ENCODE measurements at regions not wholly inside any gene's neighbourhood (a gene's known extent, or its start where the extent isn't known, plus 50 kb on each side); places are given as distances from the start of the nearest gene placed in this dataset.

DNA sequence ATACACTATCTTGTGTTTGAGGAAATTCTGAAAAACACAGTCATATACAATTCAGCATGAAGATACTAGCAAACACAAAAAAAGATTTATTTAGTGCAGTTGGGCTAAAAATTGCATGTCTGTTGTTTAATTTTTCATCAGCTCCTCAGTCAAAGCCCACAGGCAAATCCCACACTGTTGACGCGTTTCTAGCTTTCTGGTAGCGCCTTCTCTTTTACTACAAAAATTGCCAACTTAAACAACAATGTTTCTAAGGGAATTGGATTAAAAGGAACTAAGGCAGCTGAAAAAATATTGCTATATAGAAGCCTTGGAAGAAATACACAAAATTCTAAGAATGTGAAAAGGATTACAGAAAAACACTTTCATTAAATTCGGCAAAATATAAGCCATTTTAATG, 196.7 kb upstream of the P2RY1 start:
- Histone ChIP-seq H3K27ac (no peak overlapping the region), H3K36me3 (no peaks in the 10 kb centered on the region), H3K27me3 (no peaks in the 10 kb centered on the region), H3K9me3 (ENCODE audit: low read depth) (no peaks in the 10 kb centered on the region), H3K4me3 (no peak overlapping the region), H3K4me1 (ENCODE audit: low read depth) (peaks cover 11% of the 10 kb centered on the region)
- DNase-seq (ENCODE audit: low read depth in 1 of 2, low spot score in 1 of 2): no peak
- TF ChIP-seq, protein P1, sequence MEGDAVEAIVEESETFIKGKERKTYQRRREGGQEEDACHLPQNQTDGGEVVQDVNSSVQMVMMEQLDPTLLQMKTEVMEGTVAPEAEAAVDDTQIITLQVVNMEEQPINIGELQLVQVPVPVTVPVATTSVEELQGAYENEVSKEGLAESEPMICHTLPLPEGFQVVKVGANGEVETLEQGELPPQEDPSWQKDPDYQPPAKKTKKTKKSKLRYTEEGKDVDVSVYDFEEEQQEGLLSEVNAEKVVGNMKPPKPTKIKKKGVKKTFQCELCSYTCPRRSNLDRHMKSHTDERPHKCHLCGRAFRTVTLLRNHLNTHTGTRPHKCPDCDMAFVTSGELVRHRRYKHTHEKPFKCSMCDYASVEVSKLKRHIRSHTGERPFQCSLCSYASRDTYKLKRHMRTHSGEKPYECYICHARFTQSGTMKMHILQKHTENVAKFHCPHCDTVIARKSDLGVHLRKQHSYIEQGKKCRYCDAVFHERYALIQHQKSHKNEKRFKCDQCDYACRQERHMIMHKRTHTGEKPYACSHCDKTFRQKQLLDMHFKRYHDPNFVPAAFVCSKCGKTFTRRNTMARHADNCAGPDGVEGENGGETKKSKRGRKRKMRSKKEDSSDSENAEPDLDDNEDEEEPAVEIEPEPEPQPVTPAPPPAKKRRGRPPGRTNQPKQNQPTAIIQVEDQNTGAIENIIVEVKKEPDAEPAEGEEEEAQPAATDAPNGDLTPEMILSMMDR (IDR thresholded peaks at IDR 0.05; ENCODE audit: low read depth, low read length): no peak

GRCh38 chr3:152638707-152639450, 196.1 kb upstream of the P2RY1 start:
- TF ChIP-seq, protein P1 (IDR thresholded peaks at IDR 0.05; ENCODE audit: low read depth, low read length): no peak
- peaks cover 11% of the 10 kb centered on the region for H3K4me1 ChIP-seq (ENCODE audit: low read depth)
- H3K27ac ChIP-seq: no peak overlapping the region
- DNase-seq (ENCODE audit: low read depth in 1 of 2, low spot score in 1 of 2): peak in 1 of 2 donors; percentile 66
- H3K36me3 ChIP-seq: no peaks in the 10 kb centered on the region
- no peak overlapping the region for H3K4me3 ChIP-seq
- no peaks in the 10 kb centered on the region for H3K9me3 ChIP-seq (ENCODE audit: low read depth)
- H3K27me3 ChIP-seq: no peaks in the 10 kb centered on the region

DNA sequence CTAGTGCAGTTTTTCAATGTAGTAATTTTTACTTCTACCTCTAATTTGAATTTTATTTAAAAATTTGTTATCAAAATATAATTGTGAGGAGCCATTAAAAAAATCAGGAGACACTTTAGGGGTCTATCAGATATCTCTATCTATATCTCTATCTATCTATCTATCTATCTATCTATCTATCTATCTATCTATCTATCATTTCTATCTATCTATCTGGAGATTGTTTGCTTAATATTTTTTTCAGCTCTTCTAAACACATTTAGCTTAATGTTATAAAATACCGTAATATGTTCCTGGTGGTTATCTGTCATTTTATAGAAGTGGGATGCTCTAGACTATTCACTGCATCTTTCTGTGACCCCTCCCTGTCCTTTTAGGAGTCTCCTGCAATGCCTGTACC, 193.7 kb upstream of the P2RY1 start:
- Histone ChIP-seq H3K27ac (no peak overlapping the region), H3K4me1 (ENCODE audit: low read depth) (no peaks in the 10 kb centered on the region), H3K27me3 (no peaks in the 10 kb centered on the region), H3K9me3 (ENCODE audit: low read depth) (no peaks in the 10 kb centered on the region), H3K4me3 (no peak overlapping the region), H3K36me3 (no peaks in the 10 kb centered on the region)
- TF ChIP-seq, protein P1 (IDR thresholded peaks at IDR 0.05; ENCODE audit: low read depth, low read length): no peak
- DNase-seq (ENCODE audit: low read depth in 1 of 2, low spot score in 1 of 2): no peak

DNA sequence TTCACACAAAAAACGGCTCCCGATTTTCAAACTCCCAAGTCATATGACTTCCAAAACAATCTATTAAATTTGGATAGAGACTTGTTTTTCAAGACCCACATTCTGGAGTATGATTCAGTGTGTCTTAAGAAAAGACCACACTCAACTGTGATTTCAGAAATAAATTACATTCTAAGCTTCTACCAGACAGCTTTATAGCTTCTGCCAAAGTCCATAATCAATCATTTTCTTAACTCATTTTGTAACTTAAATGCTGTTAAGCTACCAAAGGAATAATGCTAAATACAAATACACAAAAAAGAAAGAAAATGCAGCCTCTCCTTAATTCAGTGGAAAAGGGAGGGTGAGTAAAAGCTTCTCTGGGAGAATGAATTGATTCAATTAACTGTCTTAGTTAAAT, 192.3 kb upstream of the P2RY1 start:
- Histone ChIP-seq H3K27me3 (no peaks in the 10 kb centered on the region), H3K27ac (no peak overlapping the region), H3K9me3 (ENCODE audit: low read depth) (no peaks in the 10 kb centered on the region), H3K36me3 (no peaks in the 10 kb centered on the region), H3K4me1 (ENCODE audit: low read depth) (peaks cover 2% of the 10 kb centered on the region), H3K4me3 (no peak overlapping the region)
- TF ChIP-seq, protein P1 (IDR thresholded peaks at IDR 0.05; ENCODE audit: low read depth, low read length): no peak
- no peak for DNase-seq (ENCODE audit: low read depth in 1 of 2, low spot score in 1 of 2)

DNA sequence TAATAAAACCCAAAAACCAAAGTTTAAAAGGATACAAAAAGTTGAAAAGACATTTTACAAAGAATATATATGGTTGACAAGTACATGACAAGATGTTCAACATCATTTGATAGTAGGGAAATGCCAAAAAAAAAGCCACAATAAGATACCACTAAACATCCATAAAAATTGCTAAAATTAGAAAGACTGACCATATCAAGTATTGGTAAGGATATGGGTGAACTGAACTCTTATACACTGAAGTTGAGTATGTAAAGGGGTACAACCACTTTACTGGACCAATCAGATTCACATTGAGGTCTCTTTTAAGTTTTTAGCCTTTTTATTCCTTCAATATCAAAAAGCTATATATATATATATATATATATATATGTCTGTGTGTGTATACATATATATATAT, 190.5 kb upstream of the P2RY1 start:
- TF ChIP-seq, protein P1 (IDR thresholded peaks at IDR 0.05; ENCODE audit: low read depth, low read length): no peak
- Histone ChIP-seq H3K36me3 (no peaks in the 10 kb centered on the region), H3K27me3 (no peaks in the 10 kb centered on the region), H3K4me3 (no peak overlapping the region), H3K27ac (no peak overlapping the region), H3K4me1 (ENCODE audit: low read depth) (peaks cover 20% of the 10 kb centered on the region), H3K9me3 (ENCODE audit: low read depth) (no peaks in the 10 kb centered on the region)
- no peak for DNase-seq (ENCODE audit: low read depth in 1 of 2, low spot score in 1 of 2)
